GM23248 (cell line): ENCODE measurements at regions not wholly inside any gene's neighbourhood (a gene's known extent, or its start where the extent isn't known, plus 50 kb on each side); places are given as distances from the start of the nearest gene placed in this dataset.

ENCODE experiments used
- DNase-seq: peaks from one replicate; pipeline ENCODE4 v3.0.0-alpha.2; 2015
- H2AFZ ChIP-seq: fragments of 200-600 bp; sonication (generic); 2 replicates; pipeline ENCODE4 v1.6.1; 2016; ENCODE audit warnings: antibody characterized with exemption
- H3F3A ChIP-seq: fragments of 200-600 bp; sonication (generic); 2 replicates; pipeline ENCODE4 v1.6.1; 2016; ENCODE audit warnings: mild to moderate bottlenecking, antibody characterized with exemption, mixed run types; ENCODE audit not compliant: insufficient read depth
- H3K27ac ChIP-seq: fragments of 200-600 bp; sonication (generic); 2 replicates; pipeline ENCODE4 v1.5.1; 2016; ENCODE audit warnings: mild to moderate bottlenecking
- H3K27me3 ChIP-seq: fragments of 200-600 bp; sonication (generic); replicated peaks from 2 replicates; pipeline ENCODE4 v1.6.1; 2016; ENCODE audit warnings: mild to moderate bottlenecking; ENCODE audit not compliant: insufficient read depth
- H3K36me3 ChIP-seq: fragments of 200-600 bp; sonication (generic); 2 replicates; pipeline ENCODE4 v1.6.1; 2016; ENCODE audit warnings: low read depth, mild to moderate bottlenecking
- H3K4me1 ChIP-seq: fragments of 200-600 bp; sonication (generic); 2 replicates; pipeline ENCODE4 v1.6.1; 2016; ENCODE audit warnings: mild to moderate bottlenecking; ENCODE audit not compliant: insufficient read depth
- H3K4me2 ChIP-seq: fragments of 200-600 bp; sonication (generic); one replicate; pipeline ENCODE4 v1.6.1; 2016; ENCODE audit warnings: mild to moderate bottlenecking; ENCODE audit not compliant: unreplicated experiment
- H3K4me3 ChIP-seq: fragments of 200-600 bp; sonication (generic); 2 replicates; pipeline ENCODE4 v1.5.1; 2016; ENCODE audit warnings: mild to moderate bottlenecking
- H3K79me2 ChIP-seq: fragments of 200-600 bp; sonication (generic); 2 replicates; pipeline ENCODE4 v1.6.1; 2016; ENCODE audit warnings: mild to moderate bottlenecking; ENCODE audit not compliant: insufficient read depth
- H3K9ac ChIP-seq: fragments of 200-600 bp; sonication (generic); 2 replicates; pipeline ENCODE4 v1.6.1; 2016; ENCODE audit warnings: mild to moderate bottlenecking
- H3K9me2 ChIP-seq: fragments of 200-600 bp; sonication (generic); 2 replicates; pipeline ENCODE4 v1.6.1; 2016; ENCODE audit warnings: mixed run types, mild to moderate bottlenecking, moderate library complexity; ENCODE audit not compliant: insufficient read depth
- H3K9me3 ChIP-seq: fragments of 200-600 bp; sonication (generic); one replicate; pipeline ENCODE4 v1.6.1; 2017; ENCODE audit warnings: low read depth
- H4K20me1 ChIP-seq: fragments of 200-600 bp; sonication (generic); 2 replicates; pipeline ENCODE4 v1.6.0; 2016; ENCODE audit not compliant: insufficient read depth
- EZH2 ChIP-seq: fragments of 200-600 bp; sonication (generic); IDR thresholded peaks from 2 replicates; pipeline ENCODE4 v1.6.1; 2018; ENCODE audit warnings: antibody characterized with exemption, mild to moderate bottlenecking; ENCODE audit not compliant: insufficient read depth, poor library complexity, severe bottlenecking
- EZH2phosphoT487 ChIP-seq: fragments of 200-600 bp; sonication (generic); IDR thresholded peaks from 2 replicates; pipeline ENCODE4 v1.6.1; 2018; ENCODE audit warnings: antibody characterized with exemption, moderate library complexity, mild to moderate bottlenecking, low read depth; ENCODE audit not compliant: insufficient read depth
- WGBS, 2 experiments: methylation state at CpG; one replicate each; pipeline ENCODE4 v1.1.6; 2015 to 2017; ENCODE audit warnings: low lambda C conversion rate in 2 of 2, low coverage in 1 of 2; ENCODE audit errors: missing lambda C conversion rate in 2 of 2; 5-methylcytosine and 5-hydroxymethylcytosine counted together
- in situ Hi-C: fragments of 300-500 bp; cut with MboI; formaldehyde crosslinking; loops from 2 replicates; pipeline ENCODE4 v1.15.0; 2020

DNA sequence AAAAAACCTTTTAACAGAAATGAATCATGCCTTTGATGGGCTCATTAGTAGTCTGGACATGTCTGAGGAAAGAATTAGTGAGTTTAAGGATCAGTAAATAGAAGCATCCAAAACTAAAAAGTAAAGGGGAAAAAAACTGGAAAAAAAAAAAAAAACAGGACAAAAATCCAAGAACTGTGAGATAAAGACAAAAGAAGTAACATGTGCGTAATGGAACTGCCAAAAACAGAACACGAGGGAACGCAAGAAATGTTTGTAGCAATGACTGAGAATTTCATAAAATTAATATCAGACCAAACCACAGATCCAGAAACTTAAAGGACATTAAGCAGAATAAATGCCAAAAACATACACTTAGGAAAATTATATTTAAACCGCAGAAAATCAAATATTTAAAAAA lies 77.4 kb downstream of the MS4A13 start:
- Histone ChIP-seq H3K36me3 (no peaks in the 10 kb centered on the region), H3K9me2 (no peaks in the 10 kb centered on the region), H3K4me3 (no peak overlapping the region), H2AFZ (no peak overlapping the region), H3K9me3 (no peaks in the 10 kb centered on the region), H4K20me1 (no peaks in the 10 kb centered on the region), H3F3A (no peaks in the 10 kb centered on the region), H3K9ac (no peak overlapping the region), H3K4me2 (no peak overlapping the region), H3K27ac (no peak overlapping the region), H3K27me3 (no peaks in the 10 kb centered on the region), H3K4me1 (no peaks in the 10 kb centered on the region), H3K79me2 (no peaks in the 10 kb centered on the region)
- DNase-seq = no peak
- 58 to 65% methylated on average over 4 of the region's 4 CpGs for WGBS, 2 experiments
- in situ Hi-C loops = no loop called here
- TF ChIP-seq EZH2phosphoT487 (no peak), EZH2 (no peak)

DNA sequence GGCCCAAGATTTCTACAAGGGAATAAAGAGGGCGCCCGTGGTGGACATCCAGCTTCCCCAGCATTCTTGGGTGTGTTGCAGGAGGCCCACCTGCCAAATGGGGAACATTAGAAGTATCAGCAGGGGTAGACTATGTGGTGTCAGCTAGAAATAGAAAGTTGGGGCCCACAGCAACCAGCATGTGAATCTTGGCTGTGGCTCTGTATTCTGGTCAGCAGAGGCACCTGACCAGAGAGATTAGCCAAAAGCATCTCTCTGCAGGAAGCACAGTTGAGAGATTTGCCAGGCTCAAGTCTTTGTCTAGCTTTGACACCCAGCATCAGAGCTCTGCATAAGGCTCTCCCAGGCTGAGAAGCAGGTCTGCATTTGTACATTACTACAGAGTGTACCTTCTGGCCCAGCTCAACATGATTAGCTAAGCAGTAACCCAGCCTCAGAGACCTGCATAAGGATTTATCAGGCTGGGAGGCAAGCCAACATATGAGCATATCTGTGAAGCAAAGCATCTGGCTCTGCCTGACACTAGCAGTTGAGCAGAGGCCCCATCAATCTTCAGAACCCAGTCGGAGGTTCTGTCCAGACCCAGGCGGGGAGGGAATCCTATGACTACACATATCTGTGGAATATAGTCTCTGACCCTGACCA lies 79.9 kb downstream of the MS4A13 start:
- Histone ChIP-seq H3F3A (no peaks in the 10 kb centered on the region), H3K27ac (no peak overlapping the region), H3K9ac (no peak overlapping the region), H3K36me3 (no peaks in the 10 kb centered on the region), H3K27me3 (no peaks in the 10 kb centered on the region), H3K4me2 (no peak overlapping the region), H3K79me2 (no peaks in the 10 kb centered on the region), H3K9me2 (no peaks in the 10 kb centered on the region), H3K4me3 (no peak overlapping the region), H2AFZ (no peak overlapping the region), H3K9me3 (no peaks in the 10 kb centered on the region), H3K4me1 (no peaks in the 10 kb centered on the region), H4K20me1 (no peaks in the 10 kb centered on the region)
- DNase-seq = no peak
- in situ Hi-C loops = no loop called here
- no peak for TF ChIP-seq EZH2phosphoT487
- no peak for TF ChIP-seq EZH2
- WGBS, 2 experiments = 12 to 13% methylated on average over 4 of the region's 4 CpGs

DNA sequence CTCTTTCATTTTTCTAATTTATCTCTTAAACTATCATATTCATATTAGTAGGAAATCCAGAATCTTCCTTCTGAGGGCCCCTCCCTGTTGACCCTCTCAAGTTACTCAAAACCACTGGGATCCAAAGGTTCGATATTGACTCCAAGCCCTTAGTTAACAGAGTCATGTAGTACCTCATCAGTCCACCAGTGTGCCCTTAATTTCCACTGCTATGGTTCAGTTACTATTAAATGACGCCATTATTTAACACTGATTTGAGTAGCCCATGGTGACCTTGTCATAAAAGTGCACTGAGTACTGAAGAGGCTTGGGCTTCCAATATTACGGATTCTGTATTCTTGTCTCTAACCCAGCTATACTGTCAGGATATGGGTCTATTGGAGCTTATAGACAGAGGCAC lies 91.9 kb upstream of the MS4A8 start:
- DNase-seq = no peak
- Histone ChIP-seq H4K20me1 (no peaks in the 10 kb centered on the region), H2AFZ (no peak overlapping the region), H3K27me3 (no peaks in the 10 kb centered on the region), H3K9me2 (no peaks in the 10 kb centered on the region), H3K4me3 (no peak overlapping the region), H3K4me2 (no peak overlapping the region), H3K9me3 (no peaks in the 10 kb centered on the region), H3K27ac (no peak overlapping the region), H3K36me3 (no peaks in the 10 kb centered on the region), H3K9ac (no peak overlapping the region), H3F3A (no peaks in the 10 kb centered on the region), H3K79me2 (no peaks in the 10 kb centered on the region), H3K4me1 (no peaks in the 10 kb centered on the region)
- 16 to 21% methylated on average over 3 of the region's 3 CpGs for WGBS, 2 experiments
- in situ Hi-C loops = no loop called here
- TF ChIP-seq EZH2 = no peak
- no peak for TF ChIP-seq EZH2phosphoT487

DNA sequence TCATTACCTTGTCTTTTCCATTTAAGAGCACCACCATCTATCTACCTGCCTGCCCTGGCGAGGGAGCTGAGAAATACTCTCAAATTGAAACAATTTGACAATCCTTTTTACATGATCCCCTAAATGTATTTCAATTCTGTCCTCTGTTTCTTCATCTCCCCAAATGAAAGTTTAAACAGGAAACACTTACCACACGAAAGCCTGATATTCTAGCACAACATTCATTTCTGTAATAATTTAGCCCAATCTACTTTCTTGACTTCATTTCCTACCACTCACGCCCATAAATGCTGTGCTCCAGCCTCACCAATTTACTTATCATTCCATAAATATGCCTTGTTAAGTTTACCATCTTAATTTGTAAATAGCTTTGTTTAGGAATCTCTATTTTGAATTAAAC lies 89.8 kb upstream of the MS4A8 start:
- Histone ChIP-seq H4K20me1 (no peaks in the 10 kb centered on the region), H3K4me2 (no peak overlapping the region), H3K9me2 (no peaks in the 10 kb centered on the region), H3K27ac (no peak overlapping the region), H3K79me2 (no peaks in the 10 kb centered on the region), H3K9ac (no peak overlapping the region), H2AFZ (no peak overlapping the region), H3K4me3 (no peak overlapping the region), H3K9me3 (no peaks in the 10 kb centered on the region), H3F3A (no peaks in the 10 kb centered on the region), H3K27me3 (no peaks in the 10 kb centered on the region), H3K4me1 (no peaks in the 10 kb centered on the region), H3K36me3 (no peaks in the 10 kb centered on the region)
- 1 to 4% methylated on average over 3 of the region's 3 CpGs for WGBS, 2 experiments
- DNase-seq = no peak
- in situ Hi-C loops = loop anchor here (10.0 kb wide), 1 partner anchor 245 kb away; no protein-coding TSS in a partner anchor
- TF ChIP-seq EZH2 (no peak), EZH2phosphoT487 (no peak)
